Keratinocyte (primary cell): ENCODE measurements at regions not wholly inside any gene's neighbourhood (a gene's known extent, or its start where the extent isn't known, plus 50 kb on each side); places are given as distances from the start of the nearest gene placed in this dataset.

Source experiments
- DNase-seq: peaks from one replicate; pipeline ENCODE4 v3.0.0-alpha.2; 2011; ENCODE audit warnings: low read depth, missing footprints, low spot score
- FAIRE-seq: peaks from 2 replicates; lab custom pipeline; 2011; peaks lifted over from hg19 to GRCh38; lab: Jason Lieb, UNC
- H2AFZ ChIP-seq: 2 replicates; pipeline ENCODE4 v1.6.0; 2012; ENCODE audit warnings: low read length, control low read depth, inconsistent platforms; ENCODE audit not compliant: control insufficient read depth
- H3K27ac ChIP-seq: 2 replicates; pipeline ENCODE4 v1.5.1; 2011; ENCODE audit warnings: low read length; ENCODE audit not compliant: control insufficient read depth, insufficient read depth
- H3K27me3 ChIP-seq: 3 replicates; pipeline ENCODE4 v1.6.0; 2011; ENCODE audit warnings: low read length; ENCODE audit not compliant: control insufficient read depth, insufficient read depth; ENCODE audit errors: extremely low read depth
- H3K36me3 ChIP-seq, 2 experiments: 2 replicates in 1 of 2; 3 replicates in 1 of 2; pipeline ENCODE4 v1.5.1; 2011; ENCODE audit warnings: low read length in 2 of 2, mild to moderate bottlenecking in 1 of 2; ENCODE audit not compliant: control insufficient read depth in 2 of 2, insufficient read depth in 2 of 2; ENCODE audit errors: extremely low read depth in 1 of 2
- H3K4me1 ChIP-seq: 3 replicates; pipeline ENCODE4 v1.5.1; 2011; ENCODE audit warnings: low read length; ENCODE audit not compliant: control insufficient read depth, insufficient read depth; ENCODE audit errors: extremely low read depth
- H3K4me2 ChIP-seq: 3 replicates; pipeline ENCODE4 v1.6.0; 2011; ENCODE audit warnings: low read depth, low read length; ENCODE audit not compliant: control insufficient read depth, insufficient read depth; ENCODE audit errors: extremely low read depth
- H3K4me3 ChIP-seq, 3 experiments: fragments of 200-600 bp in 1 of 3; sonication (generic) in 1 of 3; 2 replicates in 2 of 3; 3 replicates in 1 of 3; pipeline ENCODE4 v1.5.1; 2011 to 2016; ENCODE audit warnings: low read length in 3 of 3, mild to moderate bottlenecking in 3 of 3, control low read depth in 2 of 3, inconsistent platforms in 1 of 3, low read depth in 1 of 3, mixed read lengths in 1 of 3, mixed run types in 1 of 3, moderate library complexity in 1 of 3; ENCODE audit not compliant: control insufficient read depth in 2 of 3, insufficient read depth in 2 of 3; ENCODE audit errors: extremely low read depth in 1 of 3
- H3K79me2 ChIP-seq: 2 replicates; pipeline ENCODE4 v1.6.0; 2012; ENCODE audit warnings: low read length; ENCODE audit not compliant: control insufficient read depth, insufficient read depth
- H3K9ac ChIP-seq: 3 replicates; pipeline ENCODE4 v1.6.0; 2011; ENCODE audit warnings: low read length; ENCODE audit not compliant: control insufficient read depth, insufficient read depth; ENCODE audit errors: extremely low read depth
- H3K9me1 ChIP-seq: 3 replicates; pipeline ENCODE4 v1.6.0; 2011; ENCODE audit warnings: low read length; ENCODE audit not compliant: control insufficient read depth, insufficient read depth; ENCODE audit errors: extremely low read depth
- H3K9me3 ChIP-seq: 2 replicates; pipeline ENCODE4 v1.5.1; 2012; ENCODE audit warnings: low read depth, low read length; ENCODE audit not compliant: control insufficient read depth
- H4K20me1 ChIP-seq: 3 replicates; pipeline ENCODE4 v1.6.0; 2011; ENCODE audit warnings: low read length; ENCODE audit not compliant: control insufficient read depth, insufficient read depth; ENCODE audit errors: extremely low read depth
- EZH2 ChIP-seq: IDR thresholded peaks from one replicate; pipeline ENCODE4 v1.6.1; 2012; ENCODE audit warnings: inconsistent platforms, mild to moderate bottlenecking, low read length, moderate library complexity
- dilution Hi-C: fragments of 300-500 bp; cut with MboI; formaldehyde crosslinking; loops from one replicate; pipeline ENCODE4 v1.7.0; 2020; ENCODE audit warnings: low sequenced_read_pairs; ENCODE audit not compliant: extremely low pct_ligation_motif_present
- TF ChIP-seq, protein P1 (sequence below), 3 experiments: IDR thresholded peaks in 1 of 3; conservative IDR thresholded peaks in 1 of 3; optimal IDR thresholded peaks in 1 of 3; 2 replicates in 2 of 3; 3 replicates in 1 of 3; pipeline versions ENCODE3 to v1.5.1; 2011; ENCODE audit warnings: low read length in 3 of 3, mild to moderate bottlenecking in 3 of 3, moderate library complexity in 2 of 3, control low read depth in 1 of 3, inconsistent platforms in 1 of 3; ENCODE audit not compliant: insufficient read depth in 2 of 3; ENCODE audit errors: extremely low read depth in 1 of 3

DNA sequence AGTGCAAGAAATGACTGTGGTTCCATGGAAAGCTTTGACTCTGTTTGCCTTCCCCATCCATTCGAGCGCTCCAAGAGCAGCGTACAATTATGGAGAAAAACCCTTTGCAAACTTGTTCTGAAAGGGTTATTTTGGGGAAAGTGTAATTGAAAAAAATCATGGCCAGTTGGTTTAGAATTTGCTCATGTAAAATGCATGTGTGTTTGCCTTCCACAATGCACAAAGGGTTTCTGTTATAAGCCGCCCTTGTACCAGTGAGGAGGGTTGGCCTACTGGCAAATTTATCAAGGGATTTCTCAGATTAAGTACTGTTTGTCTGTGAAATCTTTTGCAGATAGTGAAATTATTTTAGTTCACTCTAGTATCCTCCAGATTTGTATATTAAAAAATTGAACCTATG is 62.7 kb upstream of the PELI2 start:
- no peak for DNase-seq
- no peaks in the 10 kb centered on the region for H3K27me3 ChIP-seq

DNA sequence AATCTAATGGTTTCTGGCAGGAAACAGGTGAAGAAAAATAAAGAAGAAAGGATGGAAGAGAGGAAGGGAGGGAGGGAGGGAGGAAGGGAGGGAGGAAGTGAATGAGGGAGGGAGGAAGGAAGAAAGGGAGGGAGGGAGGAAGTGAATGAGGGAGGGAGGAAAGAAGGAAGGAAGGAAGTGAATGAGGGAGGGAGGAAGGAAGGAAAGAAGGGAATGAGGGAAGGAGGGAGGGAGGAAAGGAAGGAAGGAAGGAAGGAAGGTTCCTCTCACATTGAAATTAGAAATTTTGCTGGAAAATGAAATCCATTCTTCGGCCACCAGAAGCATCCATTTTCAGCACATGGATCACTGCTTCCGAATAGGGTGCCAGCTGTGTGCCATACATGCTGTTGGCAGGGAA is 62.2 kb upstream of the PELI2 start:
- dilution Hi-C loops = no loop called here

More for the DNA sequence above, 62.7 kb upstream of the PELI2 start:
- Histone ChIP-seq H3K36me3 (no peaks in the 10 kb centered on the region), H3K27ac (no peak overlapping the region), H3K4me2 (no peak overlapping the region), H3K9ac (no peak overlapping the region), H4K20me1 (no peaks in the 10 kb centered on the region), H3K4me3 (no peak overlapping the region), H3K79me2 (no peaks in the 10 kb centered on the region), H3K9me3 (no peaks in the 10 kb centered on the region), H3K9me1 (no peaks in the 10 kb centered on the region), H3K4me1 (no peaks in the 10 kb centered on the region), H2AFZ (no peak overlapping the region)
- FAIRE-seq = no peak
- TF ChIP-seq EZH2 = no peak
- TF ChIP-seq, protein P1, sequence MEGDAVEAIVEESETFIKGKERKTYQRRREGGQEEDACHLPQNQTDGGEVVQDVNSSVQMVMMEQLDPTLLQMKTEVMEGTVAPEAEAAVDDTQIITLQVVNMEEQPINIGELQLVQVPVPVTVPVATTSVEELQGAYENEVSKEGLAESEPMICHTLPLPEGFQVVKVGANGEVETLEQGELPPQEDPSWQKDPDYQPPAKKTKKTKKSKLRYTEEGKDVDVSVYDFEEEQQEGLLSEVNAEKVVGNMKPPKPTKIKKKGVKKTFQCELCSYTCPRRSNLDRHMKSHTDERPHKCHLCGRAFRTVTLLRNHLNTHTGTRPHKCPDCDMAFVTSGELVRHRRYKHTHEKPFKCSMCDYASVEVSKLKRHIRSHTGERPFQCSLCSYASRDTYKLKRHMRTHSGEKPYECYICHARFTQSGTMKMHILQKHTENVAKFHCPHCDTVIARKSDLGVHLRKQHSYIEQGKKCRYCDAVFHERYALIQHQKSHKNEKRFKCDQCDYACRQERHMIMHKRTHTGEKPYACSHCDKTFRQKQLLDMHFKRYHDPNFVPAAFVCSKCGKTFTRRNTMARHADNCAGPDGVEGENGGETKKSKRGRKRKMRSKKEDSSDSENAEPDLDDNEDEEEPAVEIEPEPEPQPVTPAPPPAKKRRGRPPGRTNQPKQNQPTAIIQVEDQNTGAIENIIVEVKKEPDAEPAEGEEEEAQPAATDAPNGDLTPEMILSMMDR (optimal IDR thresholded peaks at IDR 0.05 in 1 of 3, IDR thresholded peaks at IDR 0.05 in 1 of 3, conservative IDR thresholded peaks at IDR 0.05 in 1 of 3; ENCODE audit: extremely low read depth in 1 of 3, insufficient read depth in 2 of 3, low read length in 3 of 3) = no peak
- dilution Hi-C loops = no loop called here

More for the DNA sequence above, 62.2 kb upstream of the PELI2 start:
- Histone ChIP-seq H3K9me1 (no peaks in the 10 kb centered on the region), H3K4me2 (no peak overlapping the region), H3K4me3 (no peak overlapping the region), H3K79me2 (no peaks in the 10 kb centered on the region), H2AFZ (no peak overlapping the region), H3K9me3 (no peaks in the 10 kb centered on the region), H3K27me3 (no peaks in the 10 kb centered on the region), H3K36me3 (no peaks in the 10 kb centered on the region), H3K9ac (no peak overlapping the region), H3K27ac (no peak overlapping the region), H4K20me1 (no peaks in the 10 kb centered on the region), H3K4me1 (no peaks in the 10 kb centered on the region)
- TF ChIP-seq EZH2 = no peak
- TF ChIP-seq, protein P1 (optimal IDR thresholded peaks at IDR 0.05 in 1 of 3, IDR thresholded peaks at IDR 0.05 in 1 of 3, conservative IDR thresholded peaks at IDR 0.05 in 1 of 3; ENCODE audit: extremely low read depth in 1 of 3, insufficient read depth in 2 of 3, low read length in 3 of 3) = no peak
- no peak for FAIRE-seq
- DNase-seq = no peak
